HuH-7 (cell line): ENCODE measurements at regions not wholly inside any gene's neighbourhood (a gene's known extent, or its start where the extent isn't known, plus 50 kb on each side); places are given as distances from the start of the nearest gene placed in this dataset.
"Not testable (repeated sequence)": the region's sequence is repeated elsewhere in the genome, so short reads cannot be mapped to it uniquely, and the experiment has no call there.

Source experiments
- DNase-seq: peaks from one replicate; pipeline ENCODE4 v3.0.0; 2011; ENCODE audit warnings: low spot score

- DNase-seq: not testable (repeated sequence)
Measured at GRCh38 chr2:91497129-91498064, 2805.9 kb downstream of the RPIA start.

DNA sequence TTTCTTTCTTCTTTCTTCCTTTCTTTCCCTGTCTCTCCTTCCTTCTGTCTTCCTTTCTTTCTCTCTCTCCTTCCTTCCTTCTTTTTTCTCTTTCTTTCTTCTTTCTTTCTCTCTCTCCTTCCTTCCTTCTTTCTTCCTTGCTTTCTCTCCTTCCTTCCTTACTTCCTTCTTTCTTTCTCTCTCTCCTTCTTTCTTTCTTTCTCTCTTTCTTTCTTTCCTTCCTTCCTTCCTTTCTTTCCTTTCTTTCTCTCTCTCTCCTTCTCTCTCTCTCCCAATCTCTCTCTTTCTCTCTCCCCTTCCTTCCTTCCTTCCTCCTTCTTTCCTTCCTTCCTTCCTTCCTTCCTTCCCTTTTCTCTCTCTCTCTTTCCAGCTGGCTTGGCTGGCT lies 2806.6 kb downstream of the RPIA start:
- not testable (repeated sequence) for DNase-seq

- DNase-seq: not testable (repeated sequence)
Measured at GRCh38 chr2:91498513-91499250, 2807.2 kb downstream of the RPIA start.

GRCh38 chr2:91499431-91500050 lies 2808.1 kb downstream of the RPIA start:
- not testable (repeated sequence) for DNase-seq

- DNase-seq: not testable (repeated sequence)
Measured at GRCh38 chr2:91500246-91500977, 2808.9 kb downstream of the RPIA start.

GRCh38 chr2:91500978-91501310 lies 2809.5 kb downstream of the RPIA start:
- DNase-seq: not testable (repeated sequence)

- DNase-seq: not testable (repeated sequence)
Measured at GRCh38 chr2:91501481-91502080, 2810.1 kb downstream of the RPIA start.

DNA sequence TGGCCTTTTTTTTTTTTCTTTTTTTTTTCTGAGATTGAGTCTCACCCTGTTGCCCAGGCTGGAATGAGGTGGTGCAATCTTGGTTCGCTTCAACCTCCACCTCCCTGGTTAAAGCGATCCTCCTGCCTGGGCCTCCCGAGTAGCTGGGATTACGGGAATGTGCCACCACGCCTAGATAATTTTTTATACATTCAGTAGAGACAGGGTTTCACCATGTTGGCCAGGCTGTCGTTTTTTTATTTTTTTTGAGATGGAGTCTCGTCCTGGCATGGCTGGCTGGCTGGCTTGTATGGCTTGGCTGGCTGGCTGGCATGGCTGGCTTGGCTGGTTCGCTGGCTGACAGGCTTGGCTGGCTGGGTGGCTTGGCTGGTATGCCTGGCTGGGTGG lies 2812.1 kb downstream of the RPIA start:
- DNase-seq: not testable (repeated sequence)

GRCh38 chr2:91503959-91504741 lies 2812.7 kb downstream of the RPIA start:
- not testable (repeated sequence) for DNase-seq

- DNase-seq: not testable (repeated sequence)
Measured at GRCh38 chr2:91508816-91509215, 2817.3 kb downstream of the RPIA start.

- not testable (repeated sequence) for DNase-seq
Measured at GRCh38 chr2:91509276-91509675, 2817.8 kb downstream of the RPIA start.

DNA sequence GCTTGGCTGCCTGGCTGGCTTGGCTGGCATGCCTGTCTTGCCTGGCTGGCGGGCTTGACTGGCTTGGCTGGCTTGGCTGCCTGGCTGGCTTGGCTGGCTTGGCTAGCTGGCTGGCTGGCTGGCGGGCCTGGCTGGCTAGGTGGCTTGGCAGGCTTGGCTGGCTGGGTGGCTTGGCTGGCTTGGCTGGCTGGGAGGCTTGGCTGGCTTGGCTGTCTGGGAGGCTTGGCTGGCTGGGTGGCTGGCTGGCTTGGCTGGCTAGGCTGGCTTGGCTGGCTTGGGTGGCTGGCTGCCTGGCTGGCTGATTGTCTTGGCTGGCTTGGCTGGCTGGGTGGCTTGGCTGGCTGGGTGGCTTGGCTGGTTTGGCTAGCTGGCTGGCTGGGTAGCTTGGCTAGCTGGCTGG lies 2819.7 kb downstream of the RPIA start:
- DNase-seq: not testable (repeated sequence)

DNA sequence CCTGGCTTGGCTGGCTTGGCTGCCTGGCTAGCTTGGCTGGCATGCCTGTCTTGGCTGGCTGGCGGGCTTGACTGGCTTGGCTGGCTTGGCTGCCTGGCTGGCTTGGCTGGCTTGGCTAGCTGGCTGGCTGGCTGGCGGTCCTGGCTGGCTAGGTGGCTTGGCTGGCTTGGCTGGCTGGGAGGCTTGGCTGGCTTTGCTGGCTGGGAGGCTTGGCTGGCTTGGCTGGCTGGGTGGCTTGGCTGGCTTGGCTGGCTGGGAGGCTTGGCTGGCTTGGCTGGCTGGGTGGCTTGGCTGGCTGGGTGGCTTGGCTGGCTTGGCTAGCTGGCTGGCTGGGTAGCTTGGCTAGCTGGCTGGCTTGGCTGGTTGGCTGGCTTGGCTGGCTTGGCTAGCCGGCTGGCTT lies 2824.5 kb downstream of the RPIA start:
- DNase-seq: not testable (repeated sequence)

DNA sequence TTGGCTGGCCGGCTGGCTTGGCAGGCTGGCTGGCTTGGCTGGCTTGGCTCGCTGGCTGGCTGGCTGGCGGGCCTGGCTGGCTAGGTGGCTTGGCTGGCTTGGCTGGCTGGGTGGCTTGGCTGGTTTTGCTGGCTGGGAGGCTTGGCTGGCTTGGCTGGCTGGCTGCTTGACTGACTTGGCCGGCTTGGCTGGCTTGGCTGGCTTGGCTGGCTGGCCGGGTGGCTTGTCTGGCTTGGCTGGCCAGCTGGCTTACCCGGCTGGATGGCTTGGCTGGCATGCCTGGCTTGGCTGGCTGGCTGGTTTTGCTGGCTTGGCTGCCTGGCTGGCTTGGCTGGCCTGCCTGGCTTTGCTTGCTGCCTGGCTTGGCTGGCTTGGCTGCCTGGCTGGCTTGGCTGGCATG lies 2825.2 kb downstream of the RPIA start:
- not testable (repeated sequence) for DNase-seq

- DNase-seq: not testable (repeated sequence)
Measured at GRCh38 chr2:91517846-91518245, 2826.4 kb downstream of the RPIA start.

DNA sequence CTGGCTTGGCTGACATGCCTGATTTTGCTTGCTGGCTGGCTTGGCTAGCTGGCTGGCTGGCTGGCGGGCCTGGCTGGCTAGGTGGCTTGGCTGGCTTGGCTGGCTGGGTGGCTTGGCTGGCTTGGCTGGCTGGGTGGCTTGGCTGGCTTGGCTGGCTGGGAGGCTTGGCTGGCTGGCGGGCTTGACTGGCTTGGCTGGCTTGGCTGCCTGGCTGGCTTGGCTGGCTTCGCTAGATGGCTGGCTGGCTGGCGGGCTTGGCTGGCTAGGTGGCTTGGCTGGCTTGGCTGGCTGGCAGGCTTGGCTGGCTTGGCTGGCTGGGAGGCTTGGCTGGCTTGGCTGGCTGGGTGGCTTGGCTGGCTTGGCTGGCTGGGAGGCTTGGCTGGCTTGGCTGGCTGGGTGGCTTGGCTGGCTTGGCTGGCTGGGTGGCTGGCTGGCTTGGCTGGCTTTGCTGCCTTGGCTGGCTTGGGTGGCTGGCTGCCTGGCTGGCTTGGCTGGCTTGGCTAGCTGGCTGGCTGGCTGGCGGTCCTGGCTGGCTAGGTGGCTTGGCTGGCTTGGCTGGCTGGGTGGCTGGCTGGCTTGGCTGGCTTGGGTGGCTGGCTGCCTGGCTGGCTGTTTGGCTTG lies 2827.0 kb downstream of the RPIA start:
- DNase-seq: not testable (repeated sequence)

- DNase-seq: not testable (repeated sequence)
Measured at GRCh38 chr2:91519359-91519758, 2827.9 kb downstream of the RPIA start.

DNA sequence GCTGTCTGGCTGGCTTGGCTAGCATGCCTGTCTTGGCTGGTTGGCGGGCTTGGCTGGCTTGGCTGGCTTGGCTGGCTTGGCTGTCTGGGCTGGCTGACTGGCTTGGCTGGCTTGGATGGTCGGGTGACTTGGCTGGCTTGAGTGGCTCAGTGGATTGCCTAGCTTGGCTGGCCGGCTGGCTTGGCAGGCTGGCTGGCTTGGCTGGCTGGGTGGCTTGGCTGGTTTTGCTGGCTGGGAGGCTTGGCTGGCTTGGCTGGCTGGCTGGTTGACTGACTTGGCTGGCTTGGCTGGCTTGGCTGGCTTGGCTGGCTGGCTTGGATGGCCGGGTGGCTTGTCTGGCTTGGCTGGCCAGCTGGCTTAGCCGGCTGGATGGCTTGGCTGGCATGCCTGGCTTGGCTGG lies 2828.4 kb downstream of the RPIA start:
- not testable (repeated sequence) for DNase-seq

DNA sequence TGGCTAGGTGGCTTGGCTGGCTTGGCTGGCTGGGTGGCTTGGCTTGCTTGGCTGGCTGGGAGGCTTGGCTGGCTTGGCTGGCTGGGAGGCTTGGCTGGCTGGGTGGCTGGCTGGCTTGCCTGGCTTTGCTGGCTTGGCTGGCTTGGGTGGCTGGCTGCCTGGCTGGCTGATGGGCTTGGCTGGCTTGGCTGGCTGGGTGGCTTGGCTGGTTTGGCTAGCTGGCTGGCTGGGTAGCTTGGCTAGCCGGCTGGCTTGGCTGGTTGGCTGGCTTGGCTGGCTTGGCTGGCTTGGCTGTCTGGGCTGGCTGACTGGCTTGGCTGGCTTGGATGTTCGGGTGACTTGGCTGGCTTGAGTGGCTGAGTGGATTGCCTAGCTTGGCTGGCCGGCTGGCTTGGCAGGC lies 2829.1 kb downstream of the RPIA start:
- not testable (repeated sequence) for DNase-seq

DNA sequence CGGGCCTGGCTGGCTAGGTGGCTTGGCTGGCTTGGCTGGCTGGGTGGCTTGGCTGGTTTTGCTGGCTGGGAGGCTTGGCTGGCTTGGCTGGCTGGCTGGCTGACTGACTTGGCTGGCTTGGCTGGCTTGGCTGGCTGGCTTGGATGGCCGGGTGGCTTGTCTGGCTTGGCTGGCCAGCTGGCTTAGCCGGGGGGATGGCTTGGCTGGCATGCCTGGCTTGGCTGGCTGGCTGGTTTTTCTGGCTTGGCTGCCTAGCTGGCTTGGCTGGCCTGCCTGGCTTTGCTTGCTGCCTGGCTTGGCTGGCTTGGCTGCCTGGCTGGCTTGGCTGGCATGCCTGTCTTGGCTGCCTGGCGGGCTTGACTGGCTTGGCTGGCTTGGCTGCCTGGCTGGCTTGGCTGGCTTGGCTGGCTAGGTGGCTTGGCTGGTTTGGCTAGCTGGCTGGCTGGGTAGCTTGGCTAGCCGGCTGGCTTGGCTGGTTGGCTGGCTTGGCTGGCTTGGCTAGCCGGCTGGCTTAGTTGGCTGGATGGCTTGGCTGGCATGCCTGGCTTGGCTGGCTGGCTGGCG lies 2829.6 kb downstream of the RPIA start:
- not testable (repeated sequence) for DNase-seq
